DND-41 (cell line): ENCODE measurements at regions not wholly inside any gene's neighbourhood (a gene's known extent, or its start where the extent isn't known, plus 50 kb on each side); places are given as distances from the start of the nearest gene placed in this dataset.
A peak's percentile ranks its signal among the peaks of the same experiment; 100 is the strongest.

Experiments
- ATAC-seq: fragments of 200-7000 bp; cut with Tn5 transposase; 3 replicates; pipeline ENCODE4 v1.9.1; 2021; ENCODE audit warnings: low read depth; ENCODE audit not compliant: insufficient read depth
- DNase-seq: peaks from one replicate; pipeline ENCODE4 v3.0.0-alpha.2; 2020
- H2AFZ ChIP-seq: 2 replicates; pipeline ENCODE4 v1.6.0; 2012; ENCODE audit warnings: low read depth, low read length
- H3K27ac ChIP-seq: 2 replicates; pipeline ENCODE4 v1.5.1; 2012; ENCODE audit warnings: low read length, inconsistent platforms
- H3K27me3 ChIP-seq: fragments of 200-600 bp; sonication (generic); 2 replicates; pipeline ENCODE4 v1.6.0; 2012; ENCODE audit warnings: low read length, mild to moderate bottlenecking, inconsistent platforms; ENCODE audit not compliant: insufficient read depth, poor library complexity
- H3K36me3 ChIP-seq: 2 replicates; pipeline ENCODE4 v1.5.1; 2012; ENCODE audit warnings: low read length, inconsistent platforms; ENCODE audit not compliant: insufficient read depth
- H3K4me1 ChIP-seq: 2 replicates; pipeline ENCODE4 v1.5.1; 2012; ENCODE audit warnings: mild to moderate bottlenecking, low read length; ENCODE audit not compliant: insufficient read depth
- H3K4me2 ChIP-seq: 2 replicates; pipeline ENCODE4 v1.6.0; 2012; ENCODE audit warnings: mild to moderate bottlenecking, moderate library complexity, low read length, inconsistent platforms; ENCODE audit not compliant: insufficient read depth
- H3K4me3 ChIP-seq, 2 experiments: fragments of 200-600 bp in 1 of 2; shearing (Covaris generic) in 1 of 2; 2 replicates each; pipeline ENCODE4 v1.5.1; 2012 to 2016; ENCODE audit warnings: inconsistent platforms in 2 of 2, low read length in 2 of 2, mild to moderate bottlenecking in 2 of 2, low read depth in 1 of 2, moderate library complexity in 1 of 2
- H3K79me2 ChIP-seq: 2 replicates; pipeline ENCODE4 v1.6.0; 2012; ENCODE audit warnings: low read length, inconsistent platforms; ENCODE audit not compliant: insufficient read depth
- H3K9ac ChIP-seq: 2 replicates; pipeline ENCODE4 v1.6.0; 2012; ENCODE audit warnings: low read depth, mild to moderate bottlenecking, inconsistent platforms, low read length, moderate library complexity
- H3K9me3 ChIP-seq: 2 replicates; pipeline ENCODE4 v1.5.1; 2012; ENCODE audit warnings: low read length, moderate library complexity, mild to moderate bottlenecking, inconsistent platforms; ENCODE audit not compliant: insufficient read depth, severe bottlenecking
- H4K20me1 ChIP-seq: 2 replicates; pipeline ENCODE4 v1.6.0; 2012; ENCODE audit warnings: low read length; ENCODE audit not compliant: insufficient read depth
- EZH2 ChIP-seq: IDR thresholded peaks from 3 replicates; pipeline ENCODE4 v1.6.1; 2012; ENCODE audit warnings: borderline replicate concordance, low read depth, mild to moderate bottlenecking, moderate library complexity, low read length, inconsistent platforms; ENCODE audit not compliant: severe bottlenecking
- TF ChIP-seq, protein P1 (sequence below): IDR thresholded peaks from 2 replicates; pipeline ENCODE4 v1.5.1; 2012; ENCODE audit warnings: borderline replicate concordance, low read length, moderate library complexity, mild to moderate bottlenecking; ENCODE audit not compliant: poor library complexity, severe bottlenecking; ENCODE audit errors: extremely low read depth

DNA sequence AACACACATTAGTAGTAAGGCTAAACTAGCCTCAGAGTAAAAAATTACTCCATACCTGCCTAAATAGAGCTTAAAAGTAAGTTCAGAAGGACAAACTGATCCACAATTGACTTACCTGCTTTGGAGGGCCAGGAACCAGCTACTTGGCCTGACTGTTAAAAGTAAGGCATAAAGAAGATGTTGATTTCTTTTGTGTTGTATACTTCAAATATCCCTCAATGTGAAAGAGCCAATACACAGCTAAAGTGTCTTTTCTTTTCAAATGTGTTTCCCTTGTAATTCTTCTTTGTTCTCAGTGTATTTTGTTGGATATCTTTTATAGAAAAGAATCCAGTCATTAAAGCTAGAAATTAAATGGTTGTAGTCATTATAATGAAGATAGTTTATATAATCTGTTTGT is 171.1 kb downstream of the TANC2 start:
- no peaks in the 10 kb centered on the region for H3K9me3 ChIP-seq
- no peak overlapping the region for H3K4me3 ChIP-seq
- H3K4me1 ChIP-seq = peaks cover 7% of the 10 kb centered on the region
- H2AFZ ChIP-seq = no peak overlapping the region
- H3K27ac ChIP-seq = no peak overlapping the region
- no peaks in the 10 kb centered on the region for H3K79me2 ChIP-seq
- no peaks in the 10 kb centered on the region for H4K20me1 ChIP-seq
- no peak overlapping the region for H3K4me2 ChIP-seq
- no peak for ATAC-seq
- TF ChIP-seq, protein P1, sequence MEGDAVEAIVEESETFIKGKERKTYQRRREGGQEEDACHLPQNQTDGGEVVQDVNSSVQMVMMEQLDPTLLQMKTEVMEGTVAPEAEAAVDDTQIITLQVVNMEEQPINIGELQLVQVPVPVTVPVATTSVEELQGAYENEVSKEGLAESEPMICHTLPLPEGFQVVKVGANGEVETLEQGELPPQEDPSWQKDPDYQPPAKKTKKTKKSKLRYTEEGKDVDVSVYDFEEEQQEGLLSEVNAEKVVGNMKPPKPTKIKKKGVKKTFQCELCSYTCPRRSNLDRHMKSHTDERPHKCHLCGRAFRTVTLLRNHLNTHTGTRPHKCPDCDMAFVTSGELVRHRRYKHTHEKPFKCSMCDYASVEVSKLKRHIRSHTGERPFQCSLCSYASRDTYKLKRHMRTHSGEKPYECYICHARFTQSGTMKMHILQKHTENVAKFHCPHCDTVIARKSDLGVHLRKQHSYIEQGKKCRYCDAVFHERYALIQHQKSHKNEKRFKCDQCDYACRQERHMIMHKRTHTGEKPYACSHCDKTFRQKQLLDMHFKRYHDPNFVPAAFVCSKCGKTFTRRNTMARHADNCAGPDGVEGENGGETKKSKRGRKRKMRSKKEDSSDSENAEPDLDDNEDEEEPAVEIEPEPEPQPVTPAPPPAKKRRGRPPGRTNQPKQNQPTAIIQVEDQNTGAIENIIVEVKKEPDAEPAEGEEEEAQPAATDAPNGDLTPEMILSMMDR = no peak
- TF ChIP-seq EZH2 = no peak
- H3K9ac ChIP-seq = no peak overlapping the region
- H3K27me3 ChIP-seq = no peaks in the 10 kb centered on the region
- no peaks in the 10 kb centered on the region for H3K36me3 ChIP-seq
- no peak for DNase-seq

DNA sequence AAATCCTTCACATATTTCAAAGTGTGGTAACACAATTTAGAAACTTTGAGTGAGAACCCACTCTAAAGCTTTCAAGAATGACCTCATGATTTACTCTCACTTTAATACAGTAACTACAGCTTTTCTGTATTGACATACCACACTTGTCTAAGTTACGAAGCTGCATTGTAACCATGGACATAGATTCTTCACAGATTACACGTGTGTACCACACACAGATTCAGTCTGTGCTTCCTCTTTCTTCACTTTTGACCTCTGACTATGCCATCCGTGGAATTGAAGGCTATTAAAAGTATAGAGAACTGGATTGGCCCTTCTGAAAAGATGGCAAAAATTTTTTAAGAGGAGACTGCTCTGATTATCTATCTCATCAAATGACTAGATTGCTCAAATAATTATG is 172.7 kb downstream of the TANC2 start:
- no peak for DNase-seq

DNA sequence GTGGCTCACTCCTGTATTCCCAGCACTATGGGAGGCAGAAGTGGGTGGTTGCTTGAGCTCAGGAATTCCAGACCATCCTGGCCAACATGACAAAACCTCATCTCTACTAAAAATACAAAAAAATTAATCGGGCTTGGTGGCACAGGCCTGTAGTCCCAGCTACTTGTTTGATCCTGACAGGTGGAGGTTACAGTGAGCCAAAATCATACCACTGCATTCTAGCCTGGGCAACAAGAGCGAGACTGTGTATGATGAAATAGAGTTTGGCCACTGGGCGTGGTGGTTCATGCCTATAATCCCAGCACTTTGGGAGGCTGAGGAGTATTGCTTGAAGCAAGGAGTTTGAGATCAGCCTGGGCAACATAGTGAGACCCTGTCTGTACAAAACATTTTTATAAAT is 173.3 kb downstream of the TANC2 start:
- Histone ChIP-seq H3K4me3 (no peak overlapping the region), H3K9me3 (no peaks in the 10 kb centered on the region), H3K27me3 (no peaks in the 10 kb centered on the region), H3K4me2 (no peak overlapping the region), H3K9ac (no peak overlapping the region), H3K79me2 (no peaks in the 10 kb centered on the region), H2AFZ (no peak overlapping the region), H3K4me1 (peaks cover 7% of the 10 kb centered on the region), H4K20me1 (no peaks in the 10 kb centered on the region), H3K36me3 (no peaks in the 10 kb centered on the region), H3K27ac (no peak overlapping the region)
- no peak for TF ChIP-seq EZH2
- TF ChIP-seq, protein P1 = no peak
- DNase-seq (no peak), ATAC-seq (no peak)

More for the DNA sequence above, 172.7 kb downstream of the TANC2 start:
- no peak overlapping the region for H2AFZ ChIP-seq
- H3K4me3 ChIP-seq = no peak overlapping the region
- no peaks in the 10 kb centered on the region for H3K27me3 ChIP-seq
- no peak overlapping the region for H3K9ac ChIP-seq
- TF ChIP-seq, protein P1 = no peak
- TF ChIP-seq EZH2 = no peak
- no peaks in the 10 kb centered on the region for H4K20me1 ChIP-seq
- no peaks in the 10 kb centered on the region for H3K9me3 ChIP-seq
- H3K36me3 ChIP-seq = no peaks in the 10 kb centered on the region
- ATAC-seq = no peak
- peaks cover 7% of the 10 kb centered on the region for H3K4me1 ChIP-seq
- H3K27ac ChIP-seq = no peak overlapping the region
- H3K4me2 ChIP-seq = no peak overlapping the region
- H3K79me2 ChIP-seq = no peaks in the 10 kb centered on the region

DNA sequence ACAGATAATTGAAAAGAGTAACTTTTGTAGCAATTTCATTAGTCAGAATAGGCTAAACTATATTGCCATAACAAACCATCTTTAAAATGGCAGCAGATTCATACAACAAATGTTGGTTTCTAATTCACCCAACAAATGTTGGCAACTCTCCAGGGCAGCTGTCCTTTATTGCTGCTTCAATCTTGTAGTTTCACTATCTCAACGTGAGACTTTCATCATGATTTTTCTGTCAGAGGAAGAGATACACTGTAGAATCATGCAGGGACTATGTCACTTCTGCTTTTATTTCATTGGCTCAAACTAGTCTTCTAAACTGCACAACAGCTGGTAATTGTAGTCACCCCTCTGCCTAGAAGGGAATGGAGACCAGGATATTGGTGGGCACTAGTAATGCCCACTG is 174.2 kb downstream of the TANC2 start:
- no peak overlapping the region for H2AFZ ChIP-seq
- H3K79me2 ChIP-seq = no peaks in the 10 kb centered on the region
- peak; percentile 57; the same call in 1 of the 3 replicates for ATAC-seq
- no peaks in the 10 kb centered on the region for H3K36me3 ChIP-seq
- no peaks in the 10 kb centered on the region for H3K9me3 ChIP-seq
- H3K27ac ChIP-seq = no peak overlapping the region
- H3K9ac ChIP-seq = no peak overlapping the region
- no peaks in the 10 kb centered on the region for H3K27me3 ChIP-seq
- H3K4me2 ChIP-seq = peak overlapping the region; percentile 25; the same call in 1 of the 2 replicates
- H3K4me3 ChIP-seq = no peak overlapping the region
- H4K20me1 ChIP-seq = no peaks in the 10 kb centered on the region
- peaks cover 7% of the 10 kb centered on the region for H3K4me1 ChIP-seq
- TF ChIP-seq, protein P1 = no peak
- no peak for TF ChIP-seq EZH2
- DNase-seq = peak; percentile 42
